ENCODE measurements at regions not wholly inside any gene's neighbourhood (a gene's known extent, or its start where the extent isn't known, plus 50 kb on each side); places are given as distances from the start of the nearest gene placed in this dataset.

GRCh38 chr9:13627071-13627470 lies 347.6 kb upstream of the MPDZ start:
- DNase-seq = no peak

- DNase-seq = no peak
Observed at GRCh38 chr9:13626601-13627000, 347.1 kb upstream of the MPDZ start.

- no peak for DNase-seq
Observed at GRCh38 chr9:13621872-13622564, 342.5 kb upstream of the MPDZ start.

GRCh38 chr9:13616491-13617035 lies 337.1 kb upstream of the MPDZ start:
- DNase-seq = no peak

GRCh38 chr9:13615660-13616490 lies 336.4 kb upstream of the MPDZ start:
- no peak for DNase-seq

- DNase-seq = no peak
Observed at GRCh38 chr9:13614060-13614459, 334.6 kb upstream of the MPDZ start.

GRCh38 chr9:13613296-13613695 lies 333.8 kb upstream of the MPDZ start:
- no peak for DNase-seq

GRCh38 chr9:13608451-13608850 lies 329.0 kb upstream of the MPDZ start:
- no peak for DNase-seq

GRCh38 chr9:13607481-13608441 lies 328.3 kb upstream of the MPDZ start:
- no peak for DNase-seq

- no peak for DNase-seq
Observed at GRCh38 chr9:13606586-13606985, 327.1 kb upstream of the MPDZ start.

- DNase-seq = no peak
Observed at GRCh38 chr9:13603921-13604320, 324.4 kb upstream of the MPDZ start.

GRCh38 chr9:13598738-13599137 lies 319.2 kb upstream of the MPDZ start:
- no peak for DNase-seq

GRCh38 chr9:13597427-13597826 lies 317.9 kb upstream of the MPDZ start:
- no peak for DNase-seq

GRCh38 chr9:13597004-13597403 lies 317.5 kb upstream of the MPDZ start:
- no peak for DNase-seq

- DNase-seq = no peak
Observed at GRCh38 chr9:13596383-13596970, 317.0 kb upstream of the MPDZ start.

- no peak for DNase-seq
Observed at GRCh38 chr9:13590996-13591395, 311.5 kb upstream of the MPDZ start.

GRCh38 chr9:13589034-13589737 lies 309.7 kb upstream of the MPDZ start:
- no peak for DNase-seq

- no peak for DNase-seq
Observed at GRCh38 chr9:13588151-13589033, 308.9 kb upstream of the MPDZ start.

- DNase-seq = no peak
Observed at GRCh38 chr9:13587571-13587970, 308.1 kb upstream of the MPDZ start.

GRCh38 chr9:13586587-13587374 lies 307.3 kb upstream of the MPDZ start:
- DNase-seq = no peak
